ENCODE measurements at regions not wholly inside any gene's neighbourhood (a gene's known extent, or its start where the extent isn't known, plus 50 kb on each side); places are given as distances from the start of the nearest gene placed in this dataset.

DNA sequence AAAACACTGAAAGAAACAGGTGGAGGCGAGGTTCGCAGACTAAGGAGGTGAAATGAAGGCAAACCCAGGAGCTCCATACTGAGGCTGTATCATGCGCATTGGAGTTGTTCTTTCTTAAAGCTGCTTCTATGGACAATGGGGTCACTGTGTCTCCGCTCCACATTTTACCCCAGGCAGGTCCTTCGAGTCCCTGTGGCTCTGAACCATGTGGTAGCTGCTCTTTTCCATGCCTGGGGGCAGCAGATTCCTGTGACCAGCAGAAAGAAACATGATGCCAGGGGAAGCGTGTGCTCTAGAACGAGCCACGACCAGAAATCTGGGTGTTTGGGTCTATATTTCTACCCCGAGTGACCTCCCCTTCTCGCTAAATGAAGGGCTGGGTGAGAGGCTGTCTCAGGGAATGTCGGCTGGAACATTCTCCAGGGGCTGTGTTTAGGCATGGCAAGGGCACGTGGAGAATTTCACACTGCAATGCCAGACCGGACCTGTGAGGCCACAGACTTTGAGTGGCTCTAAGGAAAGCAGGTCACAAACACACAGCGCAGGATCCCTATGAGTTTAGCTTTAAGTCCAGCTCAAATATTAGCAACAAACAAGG, 95.7 kb upstream of the IRS2 start:
- no peak for TF ChIP-seq POLR2A (IDR thresholded peaks at IDR 0.05)
- TF ChIP-seq, protein P1, sequence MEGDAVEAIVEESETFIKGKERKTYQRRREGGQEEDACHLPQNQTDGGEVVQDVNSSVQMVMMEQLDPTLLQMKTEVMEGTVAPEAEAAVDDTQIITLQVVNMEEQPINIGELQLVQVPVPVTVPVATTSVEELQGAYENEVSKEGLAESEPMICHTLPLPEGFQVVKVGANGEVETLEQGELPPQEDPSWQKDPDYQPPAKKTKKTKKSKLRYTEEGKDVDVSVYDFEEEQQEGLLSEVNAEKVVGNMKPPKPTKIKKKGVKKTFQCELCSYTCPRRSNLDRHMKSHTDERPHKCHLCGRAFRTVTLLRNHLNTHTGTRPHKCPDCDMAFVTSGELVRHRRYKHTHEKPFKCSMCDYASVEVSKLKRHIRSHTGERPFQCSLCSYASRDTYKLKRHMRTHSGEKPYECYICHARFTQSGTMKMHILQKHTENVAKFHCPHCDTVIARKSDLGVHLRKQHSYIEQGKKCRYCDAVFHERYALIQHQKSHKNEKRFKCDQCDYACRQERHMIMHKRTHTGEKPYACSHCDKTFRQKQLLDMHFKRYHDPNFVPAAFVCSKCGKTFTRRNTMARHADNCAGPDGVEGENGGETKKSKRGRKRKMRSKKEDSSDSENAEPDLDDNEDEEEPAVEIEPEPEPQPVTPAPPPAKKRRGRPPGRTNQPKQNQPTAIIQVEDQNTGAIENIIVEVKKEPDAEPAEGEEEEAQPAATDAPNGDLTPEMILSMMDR (IDR thresholded peaks at IDR 0.05): no peak

Measured in lower leg skin (tissue), 3 donors.